HG02610 (cell line): ENCODE measurements at regions not wholly inside any gene's neighbourhood (a gene's known extent, or its start where the extent isn't known, plus 50 kb on each side); places are given as distances from the start of the nearest gene placed in this dataset.

Experiments used
- ATAC-seq: cut with Tn5 transposase; IDR thresholded peaks from one replicate; pipeline ENCODE4 v1.9.1; 2021; ENCODE audit warnings: mild to moderate bottlenecking, moderate library complexity; ENCODE audit not compliant: unreplicated experiment

- ATAC-seq: no peak
Observed at GRCh38 chr22:48685767-48686166, 1141.9 kb downstream of the BRD1 start.

GRCh38 chr22:48683640-48684039 lies 1144.0 kb downstream of the BRD1 start:
- no peak for ATAC-seq

- no peak for ATAC-seq
Observed at GRCh38 chr22:48682504-48682903, 1145.2 kb downstream of the BRD1 start.

- no peak for ATAC-seq
Observed at GRCh38 chr22:48680601-48681000, 1147.1 kb downstream of the BRD1 start.

- no peak for ATAC-seq
Observed at GRCh38 chr22:48679656-48680555, 1147.8 kb downstream of the BRD1 start.

GRCh38 chr22:48678171-48679135 lies 1149.2 kb downstream of the BRD1 start:
- no peak for ATAC-seq

- ATAC-seq: no peak
Observed at GRCh38 chr22:48677621-48678020, 1150.1 kb downstream of the BRD1 start.

- ATAC-seq: no peak
Observed at GRCh38 chr22:48677168-48677520, 1150.5 kb downstream of the BRD1 start.

GRCh38 chr22:48676266-48677167 lies 1151.2 kb downstream of the BRD1 start:
- no peak for ATAC-seq

- no peak for ATAC-seq
Observed at GRCh38 chr22:48675830-48676145, 1151.9 kb downstream of the BRD1 start.

- no peak for ATAC-seq
Observed at GRCh38 chr22:48675141-48675829, 1152.4 kb downstream of the BRD1 start.

GRCh38 chr22:48673806-48674500 lies 1153.7 kb downstream of the BRD1 start:
- ATAC-seq: no peak

GRCh38 chr22:48672387-48672786 lies 1155.3 kb downstream of the BRD1 start:
- ATAC-seq: no peak

- ATAC-seq: no peak
Observed at GRCh38 chr22:48670731-48671130, 1156.9 kb downstream of the BRD1 start.

- ATAC-seq: no peak
Observed at GRCh38 chr22:48669986-48670716, 1157.5 kb downstream of the BRD1 start.

GRCh38 chr22:48669226-48669625 lies 1158.4 kb downstream of the BRD1 start:
- no peak for ATAC-seq

- ATAC-seq: no peak
Observed at GRCh38 chr22:48667289-48667688, 1160.4 kb downstream of the BRD1 start.

- no peak for ATAC-seq
Observed at GRCh38 chr22:48666620-48667019, 1161.1 kb downstream of the BRD1 start.
